Right hindlimb (tissue), 1 donor: ENCODE measurements at regions not wholly inside any gene's neighbourhood (a gene's known extent, or its start where the extent isn't known, plus 50 kb on each side); places are given as distances from the start of the nearest gene placed in this dataset.
"Not testable (repeated sequence)": the region's sequence is repeated elsewhere in the genome, so short reads cannot be mapped to it uniquely, and the experiment has no call there.

Source experiments
- DNase-seq: peaks from one replicate; pipeline ENCODE4 v3.0.0-alpha.2; 2018

- no peak for DNase-seq
Measured at GRCh38 chr2:193506035-193506434, 1311.3 kb upstream of the TMEFF2 start.

- DNase-seq: no peak
Measured at GRCh38 chr2:193505620-193506019, 1310.9 kb upstream of the TMEFF2 start.

- no peak for DNase-seq
Measured at GRCh38 chr2:193502363-193503035, 1307.8 kb upstream of the TMEFF2 start.

- DNase-seq: no peak
Measured at GRCh38 chr2:193496786-193497185, 1302.1 kb upstream of the TMEFF2 start.

- DNase-seq: no peak
Measured at GRCh38 chr2:193482557-193482956, 1287.8 kb upstream of the TMEFF2 start.

- DNase-seq: no peak
Measured at GRCh38 chr2:193480187-193480586, 1285.5 kb upstream of the TMEFF2 start.

- DNase-seq: no peak
Measured at GRCh38 chr2:193476171-193476800, 1281.6 kb upstream of the TMEFF2 start.

- DNase-seq: no peak
Measured at GRCh38 chr2:193475038-193475437, 1280.3 kb upstream of the TMEFF2 start.

GRCh38 chr2:193469251-193469650, 1274.5 kb upstream of the TMEFF2 start:
- no peak for DNase-seq

- DNase-seq: no peak
Measured at GRCh38 chr2:193467276-193467987, 1272.7 kb upstream of the TMEFF2 start.

GRCh38 chr2:193463011-193463410, 1268.3 kb upstream of the TMEFF2 start:
- DNase-seq: no peak

GRCh38 chr2:193462411-193462810, 1267.7 kb upstream of the TMEFF2 start:
- no peak for DNase-seq

GRCh38 chr2:193461431-193461934, 1266.8 kb upstream of the TMEFF2 start:
- no peak for DNase-seq

- no peak for DNase-seq
Measured at GRCh38 chr2:193446967-193447366, 1252.2 kb upstream of the TMEFF2 start.

- no peak for DNase-seq
Measured at GRCh38 chr2:193442293-193442692, 1247.6 kb upstream of the TMEFF2 start.

GRCh38 chr2:193428336-193428818, 1233.6 kb upstream of the TMEFF2 start:
- DNase-seq: no peak

GRCh38 chr2:193412368-193412767, 1217.6 kb upstream of the TMEFF2 start:
- DNase-seq: not testable (repeated sequence)

- DNase-seq: no peak
Measured at GRCh38 chr2:193409951-193410350, 1215.2 kb upstream of the TMEFF2 start.

GRCh38 chr2:193382583-193382982, 1187.8 kb upstream of the TMEFF2 start:
- DNase-seq: no peak

GRCh38 chr2:193377789-193378188, 1183.1 kb upstream of the TMEFF2 start:
- no peak for DNase-seq

- DNase-seq: no peak
Measured at GRCh38 chr2:193373120-193373519, 1178.4 kb upstream of the TMEFF2 start.

- no peak for DNase-seq
Measured at GRCh38 chr2:193371200-193371599, 1176.5 kb upstream of the TMEFF2 start.

- no peak for DNase-seq
Measured at GRCh38 chr2:193368615-193369014, 1173.9 kb upstream of the TMEFF2 start.

GRCh38 chr2:193357508-193357907, 1162.8 kb upstream of the TMEFF2 start:
- no peak for DNase-seq
